ENCODE measurements at regions not wholly inside any gene's neighbourhood (a gene's known extent, or its start where the extent isn't known, plus 50 kb on each side); places are given as distances from the start of the nearest gene placed in this dataset.
A peak's percentile ranks its signal among the peaks of the same experiment; 100 is the strongest.

- Histone ChIP-seq H3K9me3 (ENCODE audit: insufficient read depth, low read depth, low read length) (no peaks in the 10 kb centered on the region), H3K4me1 (ENCODE audit: insufficient read depth, low read length) (no peaks in the 10 kb centered on the region), H3K27me3 (ENCODE audit: insufficient read depth, low read length) (no peaks in the 10 kb centered on the region), H3K36me3 (ENCODE audit: insufficient read depth, low read length) (no peaks in the 10 kb centered on the region), H4K20me1 (ENCODE audit: insufficient read depth, low read length) (no peaks in the 10 kb centered on the region), H3K4me3 (ENCODE audit: insufficient read depth, low read depth, low read length) (no peak overlapping the region), H2AFZ (ENCODE audit: low read depth, low read length) (no peak overlapping the region), H3K9ac (ENCODE audit: low read length) (no peak overlapping the region), H3K27ac (ENCODE audit: low read depth, low read length) (no peak overlapping the region), H3K79me2 (ENCODE audit: insufficient read depth, low read length) (no peaks in the 10 kb centered on the region), H3K4me2 (ENCODE audit: low read length) (no peak overlapping the region)
- Mint-ChIP-seq H3K36me3 (ENCODE audit: low read depth, unreplicated experiment) (no peaks in the 10 kb centered on the region), H3K27me3 (ENCODE audit: low read depth, unreplicated experiment) (no peaks in the 10 kb centered on the region), H3K4me3 (ENCODE audit: unreplicated experiment) (no peak overlapping the region), H3K9me3 (ENCODE audit: unreplicated experiment) (no peaks in the 10 kb centered on the region), H3K4me1 (ENCODE audit: low read depth, unreplicated experiment) (no peaks in the 10 kb centered on the region), H3K27ac (ENCODE audit: unreplicated experiment) (no peak overlapping the region)
- TF ChIP-seq, protein P1, sequence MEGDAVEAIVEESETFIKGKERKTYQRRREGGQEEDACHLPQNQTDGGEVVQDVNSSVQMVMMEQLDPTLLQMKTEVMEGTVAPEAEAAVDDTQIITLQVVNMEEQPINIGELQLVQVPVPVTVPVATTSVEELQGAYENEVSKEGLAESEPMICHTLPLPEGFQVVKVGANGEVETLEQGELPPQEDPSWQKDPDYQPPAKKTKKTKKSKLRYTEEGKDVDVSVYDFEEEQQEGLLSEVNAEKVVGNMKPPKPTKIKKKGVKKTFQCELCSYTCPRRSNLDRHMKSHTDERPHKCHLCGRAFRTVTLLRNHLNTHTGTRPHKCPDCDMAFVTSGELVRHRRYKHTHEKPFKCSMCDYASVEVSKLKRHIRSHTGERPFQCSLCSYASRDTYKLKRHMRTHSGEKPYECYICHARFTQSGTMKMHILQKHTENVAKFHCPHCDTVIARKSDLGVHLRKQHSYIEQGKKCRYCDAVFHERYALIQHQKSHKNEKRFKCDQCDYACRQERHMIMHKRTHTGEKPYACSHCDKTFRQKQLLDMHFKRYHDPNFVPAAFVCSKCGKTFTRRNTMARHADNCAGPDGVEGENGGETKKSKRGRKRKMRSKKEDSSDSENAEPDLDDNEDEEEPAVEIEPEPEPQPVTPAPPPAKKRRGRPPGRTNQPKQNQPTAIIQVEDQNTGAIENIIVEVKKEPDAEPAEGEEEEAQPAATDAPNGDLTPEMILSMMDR (IDR thresholded peaks at IDR 0.05; ENCODE audit: insufficient read depth, low read depth, low read length): no peak
- TF ChIP-seq EZH2 (IDR thresholded peaks at IDR 0.05; ENCODE audit: insufficient read depth, low read length): no peak
- FAIRE-seq (no peak), DNase-seq (ENCODE audit: low read depth) (no peak)
Measured at GRCh38 chr21:21661741-21662140, 663.5 kb downstream of the NCAM2 start.

GRCh38 chr21:21662776-21663175 is 664.6 kb downstream of the NCAM2 start:
- Histone ChIP-seq H2AFZ (ENCODE audit: low read depth, low read length) (no peak overlapping the region), H3K27me3 (ENCODE audit: insufficient read depth, low read length) (no peaks in the 10 kb centered on the region), H3K4me1 (ENCODE audit: insufficient read depth, low read length) (no peaks in the 10 kb centered on the region), H3K79me2 (ENCODE audit: insufficient read depth, low read length) (no peaks in the 10 kb centered on the region), H3K9me3 (ENCODE audit: insufficient read depth, low read depth, low read length) (no peaks in the 10 kb centered on the region), H3K36me3 (ENCODE audit: insufficient read depth, low read length) (no peaks in the 10 kb centered on the region), H4K20me1 (ENCODE audit: insufficient read depth, low read length) (no peaks in the 10 kb centered on the region), H3K4me2 (ENCODE audit: low read length) (no peak overlapping the region), H3K4me3 (ENCODE audit: insufficient read depth, low read depth, low read length) (no peak overlapping the region), H3K27ac (ENCODE audit: low read depth, low read length) (no peak overlapping the region), H3K9ac (ENCODE audit: low read length) (no peak overlapping the region)
- Mint-ChIP-seq H3K4me3 (ENCODE audit: unreplicated experiment) (no peak overlapping the region), H3K9me3 (ENCODE audit: unreplicated experiment) (no peaks in the 10 kb centered on the region), H3K27me3 (ENCODE audit: low read depth, unreplicated experiment) (no peaks in the 10 kb centered on the region), H3K4me1 (ENCODE audit: low read depth, unreplicated experiment) (no peaks in the 10 kb centered on the region), H3K27ac (ENCODE audit: unreplicated experiment) (no peak overlapping the region), H3K36me3 (ENCODE audit: low read depth, unreplicated experiment) (no peaks in the 10 kb centered on the region)
- TF ChIP-seq, protein P1 (IDR thresholded peaks at IDR 0.05; ENCODE audit: insufficient read depth, low read depth, low read length): no peak
- TF ChIP-seq EZH2 (IDR thresholded peaks at IDR 0.05; ENCODE audit: insufficient read depth, low read length): no peak
- FAIRE-seq (no peak), DNase-seq (ENCODE audit: low read depth) (no peak)

GRCh38 chr21:21664871-21665270 is 666.7 kb downstream of the NCAM2 start:
- Mint-ChIP-seq H3K27ac (ENCODE audit: unreplicated experiment) (no peak overlapping the region), H3K9me3 (ENCODE audit: unreplicated experiment) (no peaks in the 10 kb centered on the region), H3K27me3 (ENCODE audit: low read depth, unreplicated experiment) (no peaks in the 10 kb centered on the region), H3K36me3 (ENCODE audit: low read depth, unreplicated experiment) (no peaks in the 10 kb centered on the region), H3K4me3 (ENCODE audit: unreplicated experiment) (no peak overlapping the region), H3K4me1 (ENCODE audit: low read depth, unreplicated experiment) (no peaks in the 10 kb centered on the region)
- Histone ChIP-seq H3K4me2 (ENCODE audit: low read length) (no peak overlapping the region), H4K20me1 (ENCODE audit: insufficient read depth, low read length) (no peaks in the 10 kb centered on the region), H3K36me3 (ENCODE audit: insufficient read depth, low read length) (no peaks in the 10 kb centered on the region), H2AFZ (ENCODE audit: low read depth, low read length) (no peak overlapping the region), H3K9me3 (ENCODE audit: insufficient read depth, low read depth, low read length) (no peaks in the 10 kb centered on the region), H3K27ac (ENCODE audit: low read depth, low read length) (no peak overlapping the region), H3K27me3 (ENCODE audit: insufficient read depth, low read length) (no peaks in the 10 kb centered on the region), H3K79me2 (ENCODE audit: insufficient read depth, low read length) (no peaks in the 10 kb centered on the region), H3K4me3 (ENCODE audit: insufficient read depth, low read depth, low read length) (no peak overlapping the region), H3K9ac (ENCODE audit: low read length) (no peak overlapping the region), H3K4me1 (ENCODE audit: insufficient read depth, low read length) (no peaks in the 10 kb centered on the region)
- no peak for TF ChIP-seq EZH2 (IDR thresholded peaks at IDR 0.05; ENCODE audit: insufficient read depth, low read length)
- TF ChIP-seq, protein P1 (IDR thresholded peaks at IDR 0.05; ENCODE audit: insufficient read depth, low read depth, low read length): no peak
- FAIRE-seq (no peak), DNase-seq (ENCODE audit: low read depth) (peak; percentile 13)

Measured in astrocyte (in vitro differentiated cells and primary cell).